NCI-H1417 (cell line): ENCODE measurements at regions not wholly inside any gene's neighbourhood (a gene's known extent, or its start where the extent isn't known, plus 50 kb on each side); places are given as distances from the start of the nearest gene placed in this dataset.
"Not testable (repeated sequence)": the region's sequence is repeated elsewhere in the genome, so short reads cannot be mapped to it uniquely, and the experiment has no call there.

Source experiments
- DNase-seq, 3 experiments: peaks; one replicate each; lab custom pipeline; 2025; lab: John Stamatoyannopoulos, UW

- DNase-seq, result no peak
Measured at GRCh38 chr10:123318516-123318915, 164.3 kb downstream of the BUB3 start.

DNA sequence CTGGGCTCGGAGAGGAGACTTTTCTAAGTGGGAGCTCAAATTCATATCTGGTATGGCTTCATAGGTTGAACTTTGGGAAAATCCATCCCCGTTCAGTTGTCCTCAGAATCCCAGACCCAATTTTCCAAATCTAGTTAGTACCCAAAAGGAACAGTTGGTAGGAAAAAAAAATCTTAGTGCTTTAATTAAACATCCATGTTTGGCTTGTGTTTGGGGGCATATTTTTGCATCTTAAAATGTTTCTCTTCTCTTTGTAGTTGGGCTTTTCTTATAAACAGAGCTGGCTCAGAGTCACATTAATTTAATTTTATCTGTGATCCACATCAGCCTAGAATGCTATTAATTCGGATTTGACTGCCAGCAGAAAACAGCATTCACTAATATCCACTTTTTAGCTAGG lies 165.9 kb downstream of the BUB3 start:
- no peak for DNase-seq

- DNase-seq, result no peak
Measured at GRCh38 chr10:123323884-123324283, 169.7 kb downstream of the BUB3 start.

DNA sequence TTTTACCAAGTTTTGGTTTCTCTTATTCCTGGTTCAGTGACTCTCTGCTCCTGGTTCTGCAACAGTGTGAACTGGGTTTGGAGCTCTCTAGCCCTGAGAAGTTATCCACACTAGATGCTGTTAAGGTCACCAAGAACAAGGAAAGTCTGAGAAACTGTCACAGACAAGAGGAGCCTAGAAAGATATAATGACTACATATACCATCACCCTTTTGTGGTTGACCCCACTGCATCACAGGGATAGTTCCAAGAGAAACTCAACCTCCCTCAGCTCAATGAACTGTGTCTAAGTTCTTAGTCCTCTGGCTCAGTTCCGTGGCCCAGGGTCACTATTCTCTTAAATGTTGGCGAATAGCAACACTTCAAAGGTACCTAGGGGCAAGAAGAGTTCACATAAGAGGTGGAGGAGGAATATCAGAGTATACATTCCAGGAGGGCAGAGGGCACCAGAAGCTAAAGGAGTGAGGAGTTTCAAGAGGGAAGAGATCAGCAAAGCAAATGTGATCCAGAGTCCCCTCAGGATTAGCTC lies 171.5 kb downstream of the BUB3 start:
- DNase-seq, result no peak

GRCh38 chr10:123326674-123327073 lies 172.5 kb downstream of the BUB3 start:
- DNase-seq, result no peak

GRCh38 chr10:123327450-123327849 lies 173.2 kb downstream of the BUB3 start:
- DNase-seq, result no peak

- DNase-seq, result no peak
Measured at GRCh38 chr10:123327896-123328295, 173.7 kb downstream of the BUB3 start.

DNA sequence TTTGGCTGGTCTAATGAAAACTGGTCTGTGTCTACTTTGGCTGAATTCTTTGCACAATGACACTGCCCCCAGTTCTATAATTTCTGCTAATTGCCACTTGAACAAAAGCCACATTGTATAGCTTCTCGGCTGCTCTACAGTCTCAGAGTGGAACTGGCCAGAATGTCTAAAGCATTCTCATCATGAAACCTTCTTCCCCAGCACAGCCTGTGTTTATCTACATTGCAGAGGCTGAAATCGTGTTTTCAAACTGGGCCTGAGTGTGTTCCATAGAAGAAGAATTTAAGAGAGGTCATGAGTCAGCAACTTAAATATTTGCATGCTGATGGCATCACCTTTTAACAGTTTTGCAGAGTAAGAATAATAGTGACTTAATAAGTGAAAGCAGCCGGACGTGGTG lies 177.2 kb downstream of the BUB3 start:
- DNase-seq, result peak in 2 of 3 experiments; percentile 16 to 79

- DNase-seq, result no peak
Measured at GRCh38 chr10:123346581-123346980, 192.4 kb downstream of the BUB3 start.

DNA sequence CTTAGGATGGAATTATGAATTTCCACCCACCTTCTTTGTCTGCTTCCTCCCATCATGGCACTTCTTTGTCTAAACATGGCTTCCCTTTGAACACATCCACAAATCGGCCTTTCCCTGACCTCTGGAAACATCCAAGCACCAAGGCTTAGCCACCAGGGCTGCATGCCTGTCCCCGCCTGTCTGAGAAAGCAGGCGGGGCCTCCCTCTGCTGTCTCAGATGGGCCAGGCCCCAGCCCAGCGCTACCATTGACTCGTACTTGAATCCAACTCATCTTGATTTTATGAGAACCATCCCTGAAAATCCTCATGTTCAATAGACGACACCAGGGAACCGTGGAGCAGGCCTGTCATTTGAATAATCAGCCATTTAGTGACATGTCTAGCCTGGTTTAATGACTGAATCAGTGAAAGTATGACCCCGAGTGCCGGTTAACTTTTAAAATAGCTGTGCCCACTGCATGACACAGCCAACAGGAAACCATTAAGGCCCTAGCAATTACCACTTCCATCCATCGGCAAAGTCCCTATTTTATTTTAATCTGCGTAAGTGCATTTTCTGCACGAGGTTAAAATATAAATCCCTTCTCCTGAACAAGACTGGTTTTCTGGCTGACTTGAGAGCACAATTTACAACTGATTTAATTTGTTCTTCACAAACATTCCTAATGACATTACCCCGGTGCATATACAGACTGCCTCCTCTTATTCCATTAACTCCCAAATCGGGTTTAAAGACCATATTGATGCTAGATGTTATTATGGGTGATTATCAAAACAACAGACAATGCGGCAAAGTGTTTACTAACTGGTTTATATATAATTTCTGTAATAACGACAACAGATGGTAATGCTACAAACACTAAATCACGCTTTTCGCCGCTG lies 194.7 kb downstream of the BUB3 start:
- no peak for DNase-seq

GRCh38 chr10:123351715-123352114 lies 197.5 kb downstream of the BUB3 start:
- DNase-seq, result no peak

DNA sequence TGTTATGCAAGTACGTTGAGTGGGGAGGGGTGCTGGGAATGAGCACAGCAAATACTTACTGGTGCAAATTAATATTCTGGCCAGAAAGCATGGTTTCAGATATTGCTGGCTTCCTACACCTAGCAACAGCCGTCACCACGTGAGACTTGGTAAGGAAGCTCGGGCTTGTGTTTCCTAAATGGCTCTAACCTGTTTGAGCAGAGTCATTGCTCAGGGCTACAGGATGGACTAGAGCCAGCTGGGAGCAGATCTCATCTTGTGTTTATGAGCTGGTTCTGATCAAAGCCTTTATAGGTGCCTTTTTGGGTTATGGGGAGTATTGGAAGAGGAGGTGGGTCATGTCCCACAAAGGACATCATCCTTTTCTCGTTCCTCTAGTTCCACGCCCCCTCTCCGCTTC lies 200.3 kb downstream of the BUB3 start:
- no peak for DNase-seq

- no peak for DNase-seq
Measured at GRCh38 chr10:123355748-123356481, 201.7 kb downstream of the BUB3 start.

- no peak for DNase-seq
Measured at GRCh38 chr10:123356799-123357198, 202.6 kb downstream of the BUB3 start.

DNA sequence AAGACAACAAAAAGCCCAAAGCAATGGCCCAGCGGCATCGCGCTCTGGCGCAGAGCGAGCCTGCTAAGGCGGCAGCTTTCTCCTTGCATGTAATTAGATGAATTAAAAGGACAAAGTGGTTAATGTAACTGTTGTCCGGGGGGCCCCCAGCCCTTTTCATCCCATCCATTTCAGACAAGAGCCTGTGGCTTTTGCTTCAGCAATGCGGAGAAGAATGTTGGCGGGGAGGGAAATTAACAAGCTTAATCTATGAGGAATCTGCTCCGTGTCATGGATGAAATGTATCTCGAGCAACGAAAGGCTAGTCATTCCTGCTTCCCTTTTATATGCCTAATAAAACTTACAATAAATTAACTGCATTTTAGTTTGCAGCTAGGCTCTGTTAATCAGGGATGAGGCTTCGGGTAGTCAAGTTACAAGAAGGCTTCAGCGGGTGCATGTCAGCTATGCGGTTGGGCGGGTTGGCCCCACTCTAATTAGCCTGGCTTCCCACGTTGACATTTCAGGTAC lies 203.3 kb downstream of the BUB3 start:
- DNase-seq, result peak in 1 of 3 experiments; percentile 57

- no peak for DNase-seq
Measured at GRCh38 chr10:123359539-123359938, 205.3 kb downstream of the BUB3 start.

- no peak for DNase-seq
Measured at GRCh38 chr10:123361832-123362231, 207.6 kb downstream of the BUB3 start.

DNA sequence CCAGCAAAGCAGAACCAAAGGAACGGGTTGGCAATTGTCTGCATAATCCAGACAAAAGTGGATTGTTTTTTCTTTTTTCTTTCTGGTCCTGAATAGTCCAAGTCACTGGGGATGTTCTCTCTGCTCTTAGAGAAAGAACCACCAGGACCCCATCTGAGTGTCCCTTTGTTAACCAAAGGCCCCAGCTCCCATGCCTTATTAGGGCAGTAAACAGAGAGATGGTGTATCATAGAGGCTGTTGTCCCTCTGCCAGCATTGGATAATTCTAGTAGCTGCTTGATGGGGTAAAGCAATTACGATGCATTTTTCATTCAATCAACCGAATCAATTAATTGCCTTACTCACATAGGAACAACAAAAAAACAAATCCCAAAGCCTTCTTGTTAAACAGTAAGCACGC lies 213.0 kb downstream of the BUB3 start:
- no peak for DNase-seq

DNA sequence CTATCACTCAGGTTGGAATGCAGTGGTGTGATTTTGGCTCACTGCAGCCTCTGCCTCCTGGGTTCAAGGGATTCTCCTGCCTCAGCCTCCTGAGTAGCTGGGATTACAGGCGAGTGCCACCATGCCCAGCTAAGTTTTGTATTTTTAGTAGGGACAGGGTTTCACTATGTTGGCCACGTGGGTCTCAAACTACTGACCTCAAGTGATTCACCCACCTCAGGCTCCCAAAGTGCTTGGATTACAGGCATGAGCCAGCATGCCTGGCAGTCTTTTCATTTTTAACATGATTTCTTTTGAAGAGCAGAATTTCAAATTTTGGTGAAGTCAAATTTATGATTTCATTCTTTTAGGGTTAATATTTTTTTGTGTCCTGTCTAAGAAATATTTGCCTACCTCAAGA lies 217.4 kb downstream of the BUB3 start:
- DNase-seq, result not testable (repeated sequence)

DNA sequence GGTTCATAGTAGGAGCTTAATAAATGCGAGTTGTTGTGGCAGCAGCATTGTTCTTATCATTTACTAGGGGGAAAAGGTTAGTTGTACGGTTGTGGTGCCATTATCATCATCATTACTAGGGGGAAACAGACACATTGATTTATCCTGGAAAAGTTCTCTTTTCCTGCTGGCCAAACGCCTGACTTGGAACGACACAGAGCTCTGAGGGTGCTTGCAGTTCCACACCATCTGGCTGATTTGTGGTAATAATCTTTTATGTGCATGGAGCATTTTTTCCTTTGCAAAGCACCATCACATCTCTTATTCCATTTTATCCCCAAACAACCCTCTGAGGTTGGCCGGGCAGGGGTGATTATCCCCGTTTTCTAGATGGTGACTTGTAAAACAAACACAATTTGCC lies 219.4 kb downstream of the BUB3 start:
- no peak for DNase-seq

DNA sequence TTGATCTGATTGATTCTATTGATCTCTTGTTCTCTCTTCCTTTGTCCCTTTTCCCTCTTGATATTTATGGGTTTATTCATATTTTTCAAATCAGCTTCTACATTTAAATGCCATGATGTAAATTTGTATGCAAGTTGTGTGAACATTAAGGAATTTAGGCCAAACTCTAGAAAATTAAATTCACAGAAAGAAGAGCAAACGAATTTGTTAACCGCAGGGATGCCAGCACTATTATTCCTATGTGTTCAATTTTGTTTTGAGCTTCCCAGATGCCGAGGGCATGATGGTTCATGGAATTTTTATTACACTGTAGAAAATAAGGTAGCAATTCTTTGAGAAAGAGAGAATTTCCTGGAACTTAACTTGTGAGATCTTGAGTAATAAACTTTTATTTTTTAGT lies 220.9 kb downstream of the BUB3 start:
- no peak for DNase-seq

DNA sequence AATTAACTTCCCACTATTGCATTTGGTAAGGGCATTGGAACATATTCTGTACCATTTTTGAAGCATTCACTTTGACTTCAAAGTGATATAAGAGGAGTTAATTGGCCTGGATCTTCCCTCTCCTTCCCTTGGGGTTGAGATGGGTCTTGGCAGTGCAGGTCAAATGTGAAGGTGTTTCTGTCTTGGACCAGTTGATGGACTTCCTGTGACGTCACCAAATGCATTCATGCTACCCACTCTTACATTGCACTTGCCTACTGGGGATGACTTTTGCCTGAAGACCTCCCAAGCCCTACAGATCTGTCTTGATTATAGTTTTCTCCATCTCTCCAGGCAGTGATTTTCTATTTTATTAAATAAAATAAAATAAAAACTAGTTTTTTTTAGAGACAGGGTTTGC lies 221.5 kb downstream of the BUB3 start:
- no peak for DNase-seq

DNA sequence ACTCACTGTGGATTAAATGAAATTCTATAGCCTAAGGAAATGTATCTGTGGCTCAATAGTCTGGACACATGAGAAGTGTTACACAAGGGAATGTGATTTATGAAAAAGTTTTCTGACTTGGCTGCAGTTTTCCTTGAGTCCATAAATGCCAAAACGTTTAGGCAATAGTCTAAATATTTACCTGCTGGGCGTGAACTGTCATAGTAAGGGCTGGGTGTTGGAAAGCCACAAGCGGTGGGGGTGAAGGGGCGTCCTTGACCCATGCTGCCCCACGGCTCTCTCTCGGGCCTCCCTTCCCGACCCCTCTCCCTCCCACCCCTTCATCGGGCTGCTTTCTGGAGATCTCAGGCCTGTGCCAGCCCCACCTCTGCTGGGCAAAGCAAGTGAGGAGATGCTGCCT lies 223.7 kb downstream of the BUB3 start:
- DNase-seq, result no peak
